Caco-2 (cell line): ENCODE measurements at regions not wholly inside any gene's neighbourhood (a gene's known extent, or its start where the extent isn't known, plus 50 kb on each side); places are given as distances from the start of the nearest gene placed in this dataset.
"Not testable (repeated sequence)": the region's sequence is repeated elsewhere in the genome, so short reads cannot be mapped to it uniquely, and the experiment has no call there.

Experiments
- BruUV-seq: library from RNA; stranded (reverse); fragments of 400-500 nt; replicated peaks from 2 replicates; lab custom pipeline; 2021; lab: Mats Ljungman, UMichigan
- CTCF ChIA-PET: fragments of 300-600 bp; sonication (Branson Sonifier 250); formaldehyde crosslinking; loops from one replicate; lab custom pipeline; 2022; ENCODE audit warnings: antibody characterized with exemption; lab: Charles Lee
- POLR2A ChIA-PET: fragments of 300-600 bp; sonication (Branson Sonifier 250); formaldehyde crosslinking; loops from one replicate; lab custom pipeline; 2022; ENCODE audit warnings: antibody characterized with exemption; lab: Charles Lee
- DNase-seq, 2 experiments: peaks; one replicate each; pipeline versions ENCODE4 v3.0.0 to v3.0.0-alpha.2; 2020 to 2022
- H3K27me3 ChIP-seq: replicated peaks from 2 replicates; pipeline ENCODE4 v1.6.0; 2011; ENCODE audit warnings: low read length; ENCODE audit not compliant: control insufficient read depth, insufficient read depth
- H3K36me3 ChIP-seq: 2 replicates; pipeline ENCODE4 v1.5.1; 2011; ENCODE audit warnings: low read length; ENCODE audit not compliant: control insufficient read depth, insufficient read depth
- H3K4me1 ChIP-seq: fragments of 250-450 bp; sonication (Bioruptor Pico); 2 replicates; pipeline ENCODE4 v1.5.1; 2020; ENCODE audit warnings: mild to moderate bottlenecking
- H3K4me3 ChIP-seq: 2 replicates; pipeline ENCODE4 v1.5.1; 2011; ENCODE audit warnings: low read depth, mild to moderate bottlenecking, control low read depth, low read length
- H3K9me3 ChIP-seq: fragments of 250-450 bp; sonication (Bioruptor Pico); 2 replicates; pipeline ENCODE4 v1.5.1; 2020; ENCODE audit warnings: mild to moderate bottlenecking, moderate library complexity
- H3K27ac Mint-ChIP-seq: one replicate; pipeline ENCODE4 v1.8.0; 2022; ENCODE audit warnings: mixed read lengths; ENCODE audit not compliant: unreplicated experiment
- H3K27me3 Mint-ChIP-seq: one replicate; pipeline ENCODE4 v1.8.0; 2022; ENCODE audit warnings: mixed read lengths; ENCODE audit not compliant: insufficient read depth, unreplicated experiment
- H3K36me3 Mint-ChIP-seq: one replicate; pipeline ENCODE4 v1.8.0; 2022; ENCODE audit warnings: mild to moderate bottlenecking, mixed read lengths; ENCODE audit not compliant: insufficient read depth, unreplicated experiment
- H3K4me1 Mint-ChIP-seq: one replicate; pipeline ENCODE4 v1.8.0; 2022; ENCODE audit warnings: low read depth, mixed read lengths; ENCODE audit not compliant: unreplicated experiment
- H3K4me3 Mint-ChIP-seq: one replicate; pipeline ENCODE4 v1.8.0; 2022; ENCODE audit warnings: mild to moderate bottlenecking, moderate library complexity, mixed read lengths; ENCODE audit not compliant: unreplicated experiment
- H3K9me3 Mint-ChIP-seq: one replicate; pipeline ENCODE4 v1.8.0; 2022; ENCODE audit warnings: mixed read lengths; ENCODE audit not compliant: unreplicated experiment
- intact Hi-C: fragments of 100-400 bp; cut with micrococcal nuclease; formaldehyde crosslinking; loops from one replicate; pipeline ENCODE4 v1.10.0; 2022; ENCODE audit not compliant: unreplicated experiment

GRCh38 chr1:143863901-143864520 is 107.8 kb downstream of the FAM72C start:
- H3K9me3 ChIP-seq, H3K27me3 Mint-ChIP-seq, H3K4me3 ChIP-seq, H3K36me3 ChIP-seq, H3K4me1 Mint-ChIP-seq, H3K27ac Mint-ChIP-seq, H3K36me3 Mint-ChIP-seq, POLR2A ChIA-PET, intact Hi-C loops, H3K4me1 ChIP-seq, H3K4me3 Mint-ChIP-seq, BruUV-seq, CTCF ChIA-PET, H3K27me3 ChIP-seq, DNase-seq, H3K9me3 Mint-ChIP-seq: not testable (repeated sequence)

DNA sequence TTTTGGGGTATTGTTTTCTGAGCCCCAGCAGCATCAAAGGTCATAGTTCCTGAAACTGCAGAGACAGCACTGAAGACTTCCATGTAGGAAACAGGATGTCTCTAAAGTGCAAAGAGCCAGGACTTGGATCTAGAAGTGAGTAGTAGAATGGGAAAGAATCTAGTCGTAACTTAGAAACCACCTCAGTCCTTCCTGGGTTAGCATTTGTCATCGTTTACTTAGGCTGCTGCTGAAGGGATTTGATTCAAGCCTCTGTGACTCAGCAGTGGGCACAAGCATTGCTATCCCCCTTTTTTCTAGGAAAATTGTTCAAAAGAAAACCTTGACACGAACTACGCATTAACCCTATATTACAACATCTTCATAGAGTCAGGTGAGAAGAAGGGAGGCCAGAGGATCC is 109.1 kb downstream of the FAM72C start:
- H3K36me3 Mint-ChIP-seq, H3K4me1 Mint-ChIP-seq, H3K4me3 Mint-ChIP-seq, H3K36me3 ChIP-seq, POLR2A ChIA-PET, BruUV-seq, DNase-seq, H3K27me3 Mint-ChIP-seq, H3K27me3 ChIP-seq, intact Hi-C loops, H3K27ac Mint-ChIP-seq, H3K9me3 ChIP-seq, H3K4me1 ChIP-seq, CTCF ChIA-PET, H3K9me3 Mint-ChIP-seq, H3K4me3 ChIP-seq: not testable (repeated sequence)

DNA sequence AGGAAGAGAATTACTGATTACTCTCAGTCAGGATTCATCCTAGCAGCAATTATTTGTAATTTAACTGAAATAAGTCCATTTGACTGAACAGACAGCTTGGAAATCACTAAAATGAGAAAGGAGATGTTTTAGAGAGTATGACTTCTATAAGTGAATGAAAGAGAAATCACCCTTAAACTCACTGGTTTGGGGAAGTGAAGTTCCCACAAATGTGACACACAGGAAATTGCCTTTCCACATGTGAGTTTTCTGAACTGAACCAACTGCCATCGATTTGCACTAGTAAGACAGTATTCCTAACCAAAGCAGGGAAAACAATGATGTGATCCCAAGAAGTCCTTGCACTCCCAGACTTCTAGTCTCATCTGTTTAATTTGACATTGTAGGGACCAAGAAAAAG is 110.5 kb downstream of the FAM72C start:
- not testable (repeated sequence) for H3K27ac Mint-ChIP-seq, H3K4me1 Mint-ChIP-seq

DNA sequence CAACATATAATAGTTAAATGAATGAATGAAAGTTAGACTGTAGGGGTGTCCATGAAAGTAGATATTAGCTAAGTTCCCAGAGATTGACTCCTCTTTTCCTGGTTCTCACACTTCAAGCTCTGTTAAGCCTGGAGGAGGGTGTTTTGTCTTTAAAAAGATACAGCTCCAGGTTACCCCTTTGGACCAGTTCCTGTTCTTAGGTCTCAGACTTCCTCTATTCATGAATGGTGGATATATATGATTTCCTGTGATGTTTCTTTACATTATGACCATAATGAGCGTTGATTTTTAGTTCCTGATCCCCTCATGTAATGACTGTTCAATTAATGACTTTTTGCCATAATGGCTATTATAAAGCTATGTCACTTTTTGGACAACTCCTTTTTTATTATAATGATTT is 115.9 kb downstream of the FAM72C start:
- H3K36me3 ChIP-seq, H3K9me3 Mint-ChIP-seq, DNase-seq, H3K27ac Mint-ChIP-seq, H3K27me3 ChIP-seq, H3K9me3 ChIP-seq, POLR2A ChIA-PET, intact Hi-C loops, H3K4me3 ChIP-seq, H3K27me3 Mint-ChIP-seq, CTCF ChIA-PET, BruUV-seq, H3K4me3 Mint-ChIP-seq, H3K4me1 Mint-ChIP-seq, H3K36me3 Mint-ChIP-seq, H3K4me1 ChIP-seq: not testable (repeated sequence)

More for the DNA sequence above, 110.5 kb downstream of the FAM72C start:
- DNase-seq, H3K36me3 Mint-ChIP-seq, H3K9me3 Mint-ChIP-seq, H3K36me3 ChIP-seq, H3K27me3 Mint-ChIP-seq, H3K4me3 Mint-ChIP-seq, H3K4me1 ChIP-seq, H3K4me3 ChIP-seq, H3K9me3 ChIP-seq, H3K27me3 ChIP-seq, POLR2A ChIA-PET, intact Hi-C loops, CTCF ChIA-PET, BruUV-seq: not testable (repeated sequence)

GRCh38 chr1:143854069-143854468 is 117.7 kb downstream of the FAM72C start:
- H3K27ac Mint-ChIP-seq, H3K27me3 Mint-ChIP-seq, H3K9me3 ChIP-seq, DNase-seq, H3K4me3 ChIP-seq, H3K4me1 Mint-ChIP-seq, intact Hi-C loops, H3K9me3 Mint-ChIP-seq, H3K4me1 ChIP-seq, CTCF ChIA-PET, H3K4me3 Mint-ChIP-seq, POLR2A ChIA-PET, BruUV-seq, H3K36me3 ChIP-seq, H3K36me3 Mint-ChIP-seq, H3K27me3 ChIP-seq: not testable (repeated sequence)

DNA sequence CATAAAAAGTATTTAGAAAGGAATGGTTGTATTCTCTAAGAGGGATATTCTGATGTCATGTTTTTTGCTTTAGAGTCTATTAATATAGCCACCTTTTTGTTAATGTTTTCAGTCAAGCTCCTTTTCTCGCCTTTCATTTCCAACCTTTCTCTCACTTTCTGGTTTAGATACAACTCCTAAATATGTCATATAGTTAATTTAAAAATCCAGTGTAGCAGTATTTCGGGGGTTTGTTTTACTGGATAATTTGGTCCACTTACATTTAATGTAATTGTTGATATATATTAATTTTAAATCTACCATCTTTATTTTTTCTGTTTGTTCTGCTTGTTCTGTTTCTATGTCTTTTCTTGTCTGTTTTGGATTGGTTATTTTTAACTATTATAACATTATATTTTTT is 121.1 kb downstream of the FAM72C start:
- H3K36me3 Mint-ChIP-seq, H3K9me3 Mint-ChIP-seq, H3K4me3 ChIP-seq, POLR2A ChIA-PET, H3K9me3 ChIP-seq, H3K4me1 Mint-ChIP-seq, H3K27ac Mint-ChIP-seq, H3K27me3 Mint-ChIP-seq, intact Hi-C loops, CTCF ChIA-PET, H3K27me3 ChIP-seq, H3K36me3 ChIP-seq, DNase-seq, BruUV-seq, H3K4me3 Mint-ChIP-seq, H3K4me1 ChIP-seq: not testable (repeated sequence)

DNA sequence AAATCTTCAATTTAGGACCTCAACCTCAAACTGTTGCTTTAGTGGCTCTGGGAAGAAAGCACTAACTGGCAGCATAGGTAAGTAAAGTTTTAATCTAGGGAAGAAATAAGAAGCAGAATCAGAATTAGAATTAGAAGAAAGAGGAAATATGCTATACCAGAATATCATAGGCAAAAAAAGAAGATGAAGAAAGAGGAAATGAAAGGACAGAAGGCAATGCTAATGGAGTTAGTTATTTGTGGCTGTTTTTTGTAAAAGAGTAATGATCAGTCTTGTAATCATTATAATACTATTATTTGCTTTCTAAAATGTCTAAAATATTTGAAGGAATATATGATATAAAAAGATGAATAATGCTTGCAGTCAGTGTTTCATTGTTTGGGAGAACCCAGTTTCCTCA is 122.9 kb downstream of the FAM72C start:
- H3K9me3 Mint-ChIP-seq, H3K27ac Mint-ChIP-seq, H3K36me3 Mint-ChIP-seq, BruUV-seq, H3K36me3 ChIP-seq, H3K4me1 Mint-ChIP-seq, H3K27me3 Mint-ChIP-seq, H3K4me1 ChIP-seq, H3K4me3 ChIP-seq, POLR2A ChIA-PET, H3K4me3 Mint-ChIP-seq, intact Hi-C loops, CTCF ChIA-PET, DNase-seq, H3K27me3 ChIP-seq, H3K9me3 ChIP-seq: not testable (repeated sequence)
